ENCODE measurements at regions not wholly inside any gene's neighbourhood (a gene's known extent, or its start where the extent isn't known, plus 50 kb on each side); places are given as distances from the start of the nearest gene placed in this dataset.

GRCh38 chr3:188076176-188076575 lies 77.8 kb upstream of the LPP start (continued):
- TF ChIP-seq ATF6 (CRISPR knock-in tag; IDR thresholded peaks at IDR 0.05): no peak
- TF ChIP-seq SP1 (CRISPR knock-in tag; conservative IDR thresholded peaks at IDR 0.05): no peak
- no peak for TF ChIP-seq ZBTB43 (CRISPR knock-in tag; IDR thresholded peaks at IDR 0.05)
- no peak for TF ChIP-seq ETV6 (CRISPR knock-in tag; IDR thresholded peaks at IDR 0.05)
- TF ChIP-seq ZNF396 (CRISPR knock-in tag; IDR thresholded peaks at IDR 0.05; ENCODE audit: borderline replicate concordance): no peak

- ChIA-PET CTCF (no interaction called here), POLR2A (no interaction called here)
- no peak overlapping the region for H3K4me3 Mint-ChIP-seq
- ATAC-seq (no peak), DNase-seq (ENCODE audit: low spot score) (no peak)
- TF ChIP-seq ATF3 (CRISPR knock-in tag; conservative IDR thresholded peaks at IDR 0.05): no peak
- no peak for TF ChIP-seq MLX (CRISPR knock-in tag; IDR thresholded peaks at IDR 0.05)
- TF ChIP-seq NFATC4 (CRISPR knock-in tag; IDR thresholded peaks at IDR 0.05): no peak
- TF ChIP-seq KAT7 (CRISPR knock-in tag; IDR thresholded peaks at IDR 0.05; ENCODE audit: borderline replicate concordance): no peak
- TF ChIP-seq IRF2 (CRISPR knock-in tag; IDR thresholded peaks at IDR 0.05; ENCODE audit: borderline replicate concordance, low read depth): no peak
- no peak for TF ChIP-seq AR (CRISPR knock-in tag; IDR thresholded peaks at IDR 0.05)
- no peak for TF ChIP-seq NFYB (CRISPR knock-in tag; conservative IDR thresholded peaks at IDR 0.05; ENCODE audit: low read depth)
- no peak for TF ChIP-seq ZNF671 (CRISPR knock-in tag; IDR thresholded peaks at IDR 0.05)
- no peak for TF ChIP-seq GTF2I (CRISPR knock-in tag; conservative IDR thresholded peaks at IDR 0.05)
- no peak for TF ChIP-seq ATF6 (CRISPR knock-in tag; IDR thresholded peaks at IDR 0.05)
- TF ChIP-seq CDX4 (CRISPR knock-in tag; IDR thresholded peaks at IDR 0.05; ENCODE audit: borderline replicate concordance): no peak
- H3K9me3 Mint-ChIP-seq: peaks cover 23% of the 10 kb centered on the region
- no peak overlapping the region for H3K27ac Mint-ChIP-seq
- no peaks in the 10 kb centered on the region for H3K4me1 Mint-ChIP-seq
- no peaks in the 10 kb centered on the region; the same call in 1 of the 2 replicates for H3K27me3 Mint-ChIP-seq (ENCODE audit: low read depth)
- peaks cover 9% of the 10 kb centered on the region for H3K36me3 Mint-ChIP-seq
These were observed 76.7 kb upstream of the LPP start for GRCh38 chr3:188077160-188077799.

Measured in WTC11 (cell line).